Hematopoietic multipotent progenitor cell treated with erythropoietin and hydrocortisone succinate and interleukin-3 and kit ligand, for 4 days (in vitro differentiated cells): ENCODE measurements at regions not wholly inside any gene's neighbourhood (a gene's known extent, or its start where the extent isn't known, plus 50 kb on each side); places are given as distances from the start of the nearest gene placed in this dataset.

Source experiments
- DNase-seq: peaks from one replicate; pipeline ENCODE4 v3.0.0-alpha.2; 2015

GRCh38 chr6:123747515-123747914 is 56.1 kb upstream of the NKAIN2 start:
- DNase-seq: no peak

- DNase-seq: no peak
These were observed 57.8 kb upstream of the NKAIN2 start for GRCh38 chr6:123745895-123746294.

- DNase-seq: no peak
These were observed 58.8 kb upstream of the NKAIN2 start for GRCh38 chr6:123744840-123745239.

GRCh38 chr6:123742626-123743025 is 61.0 kb upstream of the NKAIN2 start:
- DNase-seq: no peak

- no peak for DNase-seq
These were observed 70.5 kb upstream of the NKAIN2 start for GRCh38 chr6:123733180-123733579.

GRCh38 chr6:123716506-123716905 is 79.8 kb upstream of the TRDN start:
- DNase-seq: no peak

- DNase-seq: peak; percentile 75
These were observed 78.5 kb upstream of the TRDN start for GRCh38 chr6:123715006-123715863.

- DNase-seq: no peak
These were observed 76.1 kb upstream of the TRDN start for GRCh38 chr6:123712831-123713230.

GRCh38 chr6:123702943-123703342 is 66.2 kb upstream of the TRDN start:
- DNase-seq: no peak

GRCh38 chr6:123687864-123688263 is 51.1 kb upstream of the TRDN start:
- no peak for DNase-seq
